K562 (cell line): ENCODE measurements at regions not wholly inside any gene's neighbourhood (a gene's known extent, or its start where the extent isn't known, plus 50 kb on each side); places are given as distances from the start of the nearest gene placed in this dataset.

Experiments used
- ATAC-seq: fragments of 200-7000 bp; cut with Tn5 transposase; 3 replicates; pipeline ENCODE4 v1.9.1; 2020; ENCODE audit warnings: moderate library complexity
- BruUV-seq: library from RNA; stranded (reverse); fragments of 400-500 nt; replicated peaks from 2 replicates; lab custom pipeline; 2021; lab: Mats Ljungman, UMichigan
- CTCF ChIA-PET: fragments of 300-600 bp; formaldehyde crosslinking; extraction: SDS; loops from one replicate; lab custom pipeline; 2021; ENCODE audit warnings: low intra/inter-chr PET ratio; lab: Yijun Ruan, JAX
- POLR2A ChIA-PET: fragments of 300-600, 350-650 bp; sonication (Branson Sonifier 250); formaldehyde crosslinking; extraction: SDS; loops from one replicate; lab custom pipeline; 2021; ENCODE audit warnings: antibody characterized with exemption, inconsistent platforms; lab: Yijun Ruan, JAX
- DNase-seq, 4 experiments: peaks; one replicate each; pipeline versions ENCODE4 v3.0.0 to v3.0.0-alpha.2; 2011 to 2018; ENCODE audit warnings: low spot score in 3 of 4, mixed read lengths in 3 of 4; ENCODE audit errors: extremely low read depth in 1 of 4
- FAIRE-seq: peaks from 2 replicates; lab custom pipeline; 2011; peaks lifted over from hg19 to GRCh38; lab: Jason Lieb, UNC
- H2AFZ ChIP-seq: 2 replicates; pipeline ENCODE4 v1.6.0; 2011; ENCODE audit warnings: low read depth, low read length, control low read depth, inconsistent platforms
- H3K27ac ChIP-seq: fragments of 200-600 bp; 3 replicates; pipeline ENCODE4 v1.8.0; 2011; ENCODE audit warnings: low read depth, mild to moderate bottlenecking, control low read depth, inconsistent platforms, low read length, moderate library complexity, mixed read lengths; ENCODE audit errors: extremely low read depth
- H3K27me3 ChIP-seq, 2 experiments: fragments of 300-600 bp in 1 of 2; 2 replicates in 1 of 2; 3 replicates in 1 of 2; pipeline versions ENCODE4 v1.6.0 to v1.8.0; 2011; ENCODE audit warnings: inconsistent platforms in 2 of 2, low read length in 2 of 2, mild to moderate bottlenecking in 1 of 2, mixed read lengths in 1 of 2, moderate library complexity in 1 of 2; ENCODE audit not compliant: control insufficient read depth in 2 of 2, insufficient read depth in 2 of 2
- H3K36me3 ChIP-seq: fragments of 300-600 bp; 3 replicates; pipeline ENCODE4 v1.8.0; 2011; ENCODE audit warnings: mild to moderate bottlenecking, low read length, inconsistent platforms; ENCODE audit not compliant: control insufficient read depth, insufficient read depth
- H3K4me1 ChIP-seq, 2 experiments: fragments of 200-600 bp in 1 of 2; replicated peaks in 1 of 2; 2 replicates in 1 of 2; 3 replicates in 1 of 2; pipeline versions ENCODE4 v1.5.1 to v1.8.0; 2011; ENCODE audit warnings: inconsistent platforms in 2 of 2, low read length in 2 of 2, mild to moderate bottlenecking in 1 of 2, mixed read lengths in 1 of 2, moderate library complexity in 1 of 2; ENCODE audit not compliant: control insufficient read depth in 2 of 2, insufficient read depth in 2 of 2
- H3K4me2 ChIP-seq: 2 replicates; pipeline ENCODE4 v1.6.1; 2011; ENCODE audit warnings: low read length, control low read depth, inconsistent platforms, mixed read lengths; ENCODE audit not compliant: insufficient read depth
- H3K4me3 ChIP-seq: fragments of 200-600 bp; sonication (generic), shearing (Covaris generic); 2 replicates; pipeline ENCODE4 v1.5.1; 2016; ENCODE audit warnings: control low read depth, inconsistent platforms
- H3K79me2 ChIP-seq: fragments of 200-600 bp; 3 replicates; pipeline ENCODE4 v1.8.0; 2011; ENCODE audit warnings: low read length, inconsistent platforms; ENCODE audit not compliant: control insufficient read depth, insufficient read depth
- H3K9ac ChIP-seq, 2 experiments: 2 replicates each; pipeline versions ENCODE4 v1.6.0 to v1.6.1; 2011; ENCODE audit warnings: low read depth in 2 of 2, low read length in 2 of 2, control low read depth in 1 of 2, inconsistent platforms in 1 of 2, mild to moderate bottlenecking in 1 of 2, mixed read lengths in 1 of 2; ENCODE audit not compliant: insufficient read depth in 1 of 2
- H3K9me1 ChIP-seq: one replicate; pipeline ENCODE4 v1.6.0; 2011; ENCODE audit warnings: inconsistent platforms, mild to moderate bottlenecking, low read length, moderate library complexity; ENCODE audit not compliant: control insufficient read depth, insufficient read depth
- H3K9me3 ChIP-seq: replicated peaks from 2 replicates; pipeline ENCODE4 v1.5.1; 2011; ENCODE audit warnings: low read depth, low read length, inconsistent platforms; ENCODE audit not compliant: control insufficient read depth, insufficient read depth
- H4K20me1 ChIP-seq: replicated peaks from 2 replicates; pipeline ENCODE4 v1.6.1; 2011; ENCODE audit warnings: low read length, inconsistent platforms, mixed read lengths; ENCODE audit not compliant: control insufficient read depth, insufficient read depth
- BRD9 ChIP-seq: fragments of 450-650 bp; IDR thresholded peaks from 2 replicates; pipeline ENCODE4 v1.6.1; 2018; ENCODE audit warnings: low read depth; ENCODE audit not compliant: partially characterized antibody
- ERF ChIP-seq: fragments of 450-650 bp; formaldehyde crosslinking; IDR thresholded peaks from 2 replicates; pipeline ENCODE4 v1.4.0; 2020; ENCODE audit warnings: mild to moderate bottlenecking, mixed read lengths
- GATAD2A ChIP-seq: fragments of 450-650 bp; IDR thresholded peaks from 2 replicates; pipeline ENCODE4 v1.6.1; 2017
- GTF2F1 ChIP-seq: IDR thresholded peaks from 2 replicates; pipeline ENCODE4 v1.6.1; 2011; ENCODE audit warnings: low read depth, low read length, improper control_type of control experiment
- MBD1 ChIP-seq: fragments of 250-450 bp; sonication (Bioruptor Pico); IDR thresholded peaks from 2 replicates; pipeline ENCODE4 v1.8.0; 2022; ENCODE audit warnings: inconsistent platforms
- PURB ChIP-seq: sonication (generic); formaldehyde crosslinking; IDR thresholded peaks from 2 replicates; pipeline ENCODE4 v1.9.0; 2021; ENCODE audit warnings: low read depth, mild to moderate bottlenecking, missing genetic modification reagents
- PYGO2 ChIP-seq: fragments of 450-650 bp; IDR thresholded peaks from 2 replicates; pipeline ENCODE4 v1.6.1; 2016; ENCODE audit warnings: mild to moderate bottlenecking, missing genetic modification characterization, moderate library complexity, missing compliant biosample characterization
- RBM25 ChIP-seq: fragments of 200-400 bp; formaldehyde crosslinking; IDR thresholded peaks from 2 replicates; pipeline ENCODE4 v1.6.1; 2018; ENCODE audit warnings: low read length, low read depth, moderate library complexity; ENCODE audit not compliant: severe bottlenecking
- SOX6 ChIP-seq: fragments of 450-650 bp; IDR thresholded peaks from 2 replicates; pipeline ENCODE4 v1.6.1; 2014; ENCODE audit warnings: mild to moderate bottlenecking
- ZHX1 ChIP-seq: fragments of 150-350 bp; conservative IDR thresholded peaks from 2 replicates; pipeline ENCODE4 v1.6.1; 2014; ENCODE audit warnings: low read length
- ZNF277 ChIP-seq: fragments of 250-450 bp; sonication (Bioruptor Pico); IDR thresholded peaks from 2 replicates; pipeline ENCODE4 v1.8.0; 2022; ENCODE audit warnings: inconsistent platforms, mild to moderate bottlenecking, moderate library complexity, borderline replicate concordance
- ZNF280A ChIP-seq: fragments of 450-650 bp; IDR thresholded peaks from 2 replicates; pipeline ENCODE4 v1.6.1; 2018; ENCODE audit warnings: mild to moderate bottlenecking, low read depth; ENCODE audit not compliant: partially characterized antibody
- ZNF316 ChIP-seq: fragments of 450-650 bp; IDR thresholded peaks from 2 replicates; pipeline ENCODE4 v1.6.1; 2016
- WGBS: fragments of 100-300 bp; shearing (Covaris generic); methylation state at CpG from one replicate; pipeline ENCODE4 v1.1.6; 2016; ENCODE audit warnings: low coverage, mixed read lengths; ENCODE audit not compliant: insufficient coverage; ENCODE audit errors: missing lambda C conversion rate; 5-methylcytosine and 5-hydroxymethylcytosine counted together
- in situ Hi-C: fragments of 300-500 bp; cut with MboI; formaldehyde crosslinking; loops from 4 replicates; pipeline ENCODE4 v1.15.0; 2018; ENCODE audit warnings: inconsistent platforms, mixed read lengths
- intact Hi-C: fragments of 100-400 bp; cut with micrococcal nuclease; formaldehyde crosslinking; loops from 2 replicates; pipeline ENCODE4 v1.14.2; 2022

GRCh38 chr9:1231998-1232919 is 182.1 kb downstream of the DMRT2 start:
- no peak overlapping the region for H3K9ac ChIP-seq
- no peaks in the 10 kb centered on the region for H3K9me1 ChIP-seq
- no peak overlapping the region for H2AFZ ChIP-seq
- no peaks in the 10 kb centered on the region for H3K9me3 ChIP-seq
- no peaks in the 10 kb centered on the region for H3K27me3 ChIP-seq
- no peak overlapping the region for H3K4me2 ChIP-seq
- FAIRE-seq = no peak
- no peaks in the 10 kb centered on the region for H3K4me1 ChIP-seq
- WGBS = 0% methylated on average over 11 of the region's 11 CpGs
- H3K4me3 ChIP-seq = no peak overlapping the region
- CTCF ChIA-PET = no interaction called here
- in situ Hi-C loops = no loop called here
- no peak for ATAC-seq
- H3K27ac ChIP-seq = no peak overlapping the region
- no peak for DNase-seq
- TF ChIP-seq RBM25 (no peak), MBD1 (CRISPR knock-in tag) (no peak), ERF (CRISPR knock-in tag) (no peak), GTF2F1 (no peak), BRD9 (no peak), PURB (CRISPR knock-in tag) (no peak), ZNF277 (CRISPR knock-in tag) (no peak), ZNF280A (no peak), ZHX1 (no peak), PYGO2 (tag) (no peak), GATAD2A (no peak), ZNF316 (no peak), SOX6 (no peak)
- intact Hi-C loops = no loop called here
- BruUV-seq = no TSS peak
- no peaks in the 10 kb centered on the region for H3K36me3 ChIP-seq
- no peaks in the 10 kb centered on the region for H4K20me1 ChIP-seq
- POLR2A ChIA-PET = no interaction called here
- H3K79me2 ChIP-seq = no peaks in the 10 kb centered on the region
